ENCODE measurements at regions not wholly inside any gene's neighbourhood (a gene's known extent, or its start where the extent isn't known, plus 50 kb on each side); places are given as distances from the start of the nearest gene placed in this dataset.

DNA sequence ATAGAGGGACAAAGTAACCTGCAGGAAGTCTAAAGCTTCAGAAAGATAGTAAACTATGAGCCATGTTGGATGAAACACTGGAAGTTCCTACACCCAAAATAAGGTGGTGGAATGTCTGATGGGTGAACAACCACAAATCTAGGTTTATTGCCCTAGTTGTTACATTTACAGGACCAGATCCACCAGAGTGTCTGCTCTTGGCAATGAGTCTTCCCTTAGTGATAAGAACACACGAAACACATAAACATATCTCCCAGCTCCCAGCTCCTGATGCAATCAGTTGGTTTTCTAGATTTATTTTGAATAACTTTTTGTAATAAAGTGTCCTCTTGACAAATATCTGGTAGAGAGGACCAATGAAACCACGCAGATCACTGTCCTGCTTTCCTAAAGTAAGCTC lies 329.7 kb upstream of the WWC1 start:
- TF ChIP-seq, protein P1, sequence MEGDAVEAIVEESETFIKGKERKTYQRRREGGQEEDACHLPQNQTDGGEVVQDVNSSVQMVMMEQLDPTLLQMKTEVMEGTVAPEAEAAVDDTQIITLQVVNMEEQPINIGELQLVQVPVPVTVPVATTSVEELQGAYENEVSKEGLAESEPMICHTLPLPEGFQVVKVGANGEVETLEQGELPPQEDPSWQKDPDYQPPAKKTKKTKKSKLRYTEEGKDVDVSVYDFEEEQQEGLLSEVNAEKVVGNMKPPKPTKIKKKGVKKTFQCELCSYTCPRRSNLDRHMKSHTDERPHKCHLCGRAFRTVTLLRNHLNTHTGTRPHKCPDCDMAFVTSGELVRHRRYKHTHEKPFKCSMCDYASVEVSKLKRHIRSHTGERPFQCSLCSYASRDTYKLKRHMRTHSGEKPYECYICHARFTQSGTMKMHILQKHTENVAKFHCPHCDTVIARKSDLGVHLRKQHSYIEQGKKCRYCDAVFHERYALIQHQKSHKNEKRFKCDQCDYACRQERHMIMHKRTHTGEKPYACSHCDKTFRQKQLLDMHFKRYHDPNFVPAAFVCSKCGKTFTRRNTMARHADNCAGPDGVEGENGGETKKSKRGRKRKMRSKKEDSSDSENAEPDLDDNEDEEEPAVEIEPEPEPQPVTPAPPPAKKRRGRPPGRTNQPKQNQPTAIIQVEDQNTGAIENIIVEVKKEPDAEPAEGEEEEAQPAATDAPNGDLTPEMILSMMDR (IDR thresholded peaks at IDR 0.05), result no peak

DNA sequence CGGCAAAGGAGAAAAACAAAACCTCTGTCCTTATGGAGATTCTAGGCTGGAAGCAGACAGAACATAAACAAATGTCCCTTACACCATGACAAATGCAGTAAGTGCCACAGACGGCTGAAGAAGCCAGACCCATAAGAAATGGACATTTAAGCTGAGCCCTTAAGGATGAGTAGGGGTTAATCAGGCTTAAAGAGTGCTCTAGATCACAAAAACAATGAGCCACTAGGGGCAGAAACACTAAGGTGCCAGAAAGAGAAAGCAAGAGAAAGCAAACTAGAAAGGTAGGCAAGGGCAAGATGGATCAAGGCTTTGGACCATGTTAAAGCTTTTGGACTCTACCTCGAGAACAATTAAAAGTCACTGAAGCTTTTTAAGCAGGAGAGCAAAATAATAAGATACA lies 326.9 kb upstream of the WWC1 start:
- TF ChIP-seq, protein P1 (IDR thresholded peaks at IDR 0.05), result no peak

DNA sequence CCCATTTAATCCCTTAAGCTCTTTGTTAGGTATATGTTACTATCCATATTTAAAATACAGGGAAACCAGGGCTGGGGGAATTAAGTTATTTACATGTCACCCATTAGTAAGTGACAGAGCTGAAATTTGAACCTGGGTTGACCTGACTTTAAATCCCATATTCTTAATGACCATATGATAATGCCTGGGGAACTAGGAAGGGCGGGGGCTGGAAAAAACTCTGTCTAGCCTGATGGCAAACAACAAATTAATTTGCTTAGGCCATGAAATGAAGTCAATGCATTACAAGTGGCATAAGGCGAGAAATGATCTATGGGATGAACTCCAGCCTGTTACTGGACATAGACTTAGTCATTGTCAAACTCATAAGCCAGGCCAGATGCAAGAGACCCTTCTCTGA lies 325.7 kb upstream of the WWC1 start:
- TF ChIP-seq, protein P1 (IDR thresholded peaks at IDR 0.05), result no peak

DNA sequence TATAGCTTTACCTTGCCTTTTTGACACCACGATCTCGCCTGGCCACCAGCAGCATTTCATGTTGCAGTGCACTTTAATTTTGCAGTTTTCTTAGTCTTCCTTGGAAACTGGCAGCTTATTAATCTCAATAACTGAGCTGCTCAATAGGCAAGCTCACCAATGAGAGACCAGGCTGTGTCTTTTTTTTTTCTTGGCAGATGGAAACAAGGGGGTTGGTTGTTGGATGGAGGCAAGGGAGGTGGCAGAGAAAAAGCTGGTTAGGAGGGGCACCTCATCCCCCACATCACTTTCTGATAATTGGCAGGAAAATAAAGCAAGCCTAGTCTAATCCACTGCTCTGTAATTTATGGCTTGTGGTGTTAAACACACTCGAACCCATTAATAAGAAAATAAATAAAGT lies 324.5 kb upstream of the WWC1 start:
- TF ChIP-seq, protein P1 (IDR thresholded peaks at IDR 0.05), result no peak

DNA sequence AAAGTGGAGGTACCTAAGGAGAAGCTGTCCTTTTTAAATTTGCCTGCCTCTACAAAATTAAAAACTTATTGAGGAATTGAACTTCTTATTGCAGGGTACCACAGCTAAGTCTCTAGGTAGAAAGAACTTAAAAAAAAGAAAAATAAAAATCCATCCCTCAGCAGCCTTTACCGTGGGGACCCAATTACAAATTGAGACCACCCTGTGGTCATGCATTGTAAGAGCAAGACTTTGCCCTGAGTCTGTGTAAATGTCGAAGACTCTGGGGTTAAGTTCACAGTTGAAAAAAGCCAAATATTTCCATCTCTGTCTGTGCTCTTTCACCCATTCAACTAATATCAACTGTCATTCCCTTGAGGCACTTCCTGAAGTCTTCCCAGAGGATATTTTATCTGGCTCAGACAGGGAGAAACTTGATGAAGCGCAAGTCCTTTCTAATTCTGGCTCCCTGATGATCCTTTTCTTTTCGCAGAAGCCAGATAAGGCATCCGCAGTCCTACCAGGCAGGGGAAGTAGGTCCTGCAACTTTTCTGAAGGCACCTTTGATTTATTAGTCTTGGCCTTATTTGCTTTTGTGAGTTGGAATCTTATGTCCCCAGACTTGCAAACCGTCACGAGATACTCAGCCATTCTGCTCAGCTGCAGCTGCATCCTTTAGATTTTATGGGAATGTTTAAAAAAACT lies 323.8 kb upstream of the WWC1 start:
- TF ChIP-seq, protein P1 (IDR thresholded peaks at IDR 0.05), result no peak

DNA sequence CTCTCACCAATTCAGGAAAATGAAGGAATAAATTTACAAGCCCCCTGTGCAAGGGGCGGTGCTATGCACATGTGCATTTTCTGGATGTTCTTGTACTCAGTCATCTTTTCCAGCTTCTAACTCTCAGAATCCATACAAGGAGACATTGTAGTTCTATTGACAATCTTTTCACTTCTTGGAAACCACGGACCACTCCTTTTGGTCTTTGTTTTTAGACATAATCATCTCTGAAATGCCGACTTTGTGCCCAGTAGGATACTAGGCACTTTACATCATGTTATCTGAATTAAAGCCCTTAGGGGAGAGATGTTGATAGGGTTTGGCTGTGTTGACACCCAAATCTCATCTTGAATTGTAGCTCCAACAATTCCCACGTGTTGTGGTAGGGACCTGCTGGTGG lies 322.6 kb upstream of the WWC1 start:
- TF ChIP-seq, protein P1 (IDR thresholded peaks at IDR 0.05), result no peak

DNA sequence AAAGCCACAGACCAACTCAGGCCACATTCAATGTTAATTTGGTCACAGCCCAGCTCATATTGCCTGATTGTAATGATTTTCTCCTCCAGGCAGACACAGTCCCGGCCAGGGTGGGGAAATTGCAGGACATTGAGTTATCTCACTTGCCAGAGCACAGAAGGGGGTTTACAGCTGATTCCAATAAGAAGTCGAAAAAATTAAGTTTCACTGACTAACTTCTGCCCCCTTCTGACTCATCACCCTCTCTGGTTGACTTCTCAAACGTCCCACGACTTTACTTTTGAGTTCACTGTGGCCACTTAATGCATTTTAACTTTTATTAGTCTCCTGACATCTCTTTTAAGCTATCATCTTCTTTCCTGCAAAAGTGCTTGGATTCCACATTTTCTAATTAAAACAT lies 321.4 kb upstream of the WWC1 start:
- TF ChIP-seq, protein P1 (IDR thresholded peaks at IDR 0.05), result no peak

DNA sequence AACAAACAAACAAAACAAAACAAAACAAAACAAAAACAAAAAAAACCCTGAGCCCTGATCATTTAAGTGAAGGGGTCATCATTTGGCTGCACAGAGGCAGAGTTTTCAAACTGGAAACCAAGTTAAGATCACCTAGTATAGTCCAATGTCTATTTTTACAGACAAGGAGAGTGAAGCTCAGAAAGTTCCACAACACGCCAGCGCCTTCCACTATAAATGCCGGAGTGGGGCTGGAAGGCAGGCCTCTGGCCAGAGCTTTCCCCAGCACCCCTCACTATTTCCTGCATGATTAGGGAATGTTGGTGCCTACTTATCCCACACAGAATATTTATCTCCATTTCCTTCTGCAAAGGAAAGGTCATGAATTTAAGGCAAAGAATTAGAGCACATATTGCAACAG lies 319.7 kb upstream of the WWC1 start:
- TF ChIP-seq, protein P1 (IDR thresholded peaks at IDR 0.05), result no peak

Measured in LNCAP (cell line).